ENCODE measurements at regions not wholly inside any gene's neighbourhood (a gene's known extent, or its start where the extent isn't known, plus 50 kb on each side); places are given as distances from the start of the nearest gene placed in this dataset.

DNA sequence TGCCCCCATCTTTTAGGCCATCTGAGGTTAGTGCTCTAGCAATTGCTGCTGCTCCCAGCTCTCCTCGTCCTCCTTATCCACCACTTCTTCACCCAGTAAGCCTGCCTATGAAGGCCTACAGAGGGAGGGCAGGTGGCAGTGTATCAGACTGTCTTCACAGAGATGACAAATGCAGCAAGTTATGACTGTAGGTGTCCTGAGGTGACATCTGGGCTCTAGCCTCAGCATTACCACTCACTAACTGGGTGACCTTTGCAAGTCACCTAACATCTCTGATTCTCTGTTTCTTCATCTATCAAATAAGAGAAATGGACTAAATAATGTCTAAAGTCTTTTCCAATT lies 151.6 kb downstream of the NOC3L start:
- TF ChIP-seq EZH2phosphoT487 (IDR thresholded peaks at IDR 0.05; ENCODE audit: borderline replicate concordance, low read depth, low read length): no peak
- TF ChIP-seq, protein P1, sequence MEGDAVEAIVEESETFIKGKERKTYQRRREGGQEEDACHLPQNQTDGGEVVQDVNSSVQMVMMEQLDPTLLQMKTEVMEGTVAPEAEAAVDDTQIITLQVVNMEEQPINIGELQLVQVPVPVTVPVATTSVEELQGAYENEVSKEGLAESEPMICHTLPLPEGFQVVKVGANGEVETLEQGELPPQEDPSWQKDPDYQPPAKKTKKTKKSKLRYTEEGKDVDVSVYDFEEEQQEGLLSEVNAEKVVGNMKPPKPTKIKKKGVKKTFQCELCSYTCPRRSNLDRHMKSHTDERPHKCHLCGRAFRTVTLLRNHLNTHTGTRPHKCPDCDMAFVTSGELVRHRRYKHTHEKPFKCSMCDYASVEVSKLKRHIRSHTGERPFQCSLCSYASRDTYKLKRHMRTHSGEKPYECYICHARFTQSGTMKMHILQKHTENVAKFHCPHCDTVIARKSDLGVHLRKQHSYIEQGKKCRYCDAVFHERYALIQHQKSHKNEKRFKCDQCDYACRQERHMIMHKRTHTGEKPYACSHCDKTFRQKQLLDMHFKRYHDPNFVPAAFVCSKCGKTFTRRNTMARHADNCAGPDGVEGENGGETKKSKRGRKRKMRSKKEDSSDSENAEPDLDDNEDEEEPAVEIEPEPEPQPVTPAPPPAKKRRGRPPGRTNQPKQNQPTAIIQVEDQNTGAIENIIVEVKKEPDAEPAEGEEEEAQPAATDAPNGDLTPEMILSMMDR (conservative IDR thresholded peaks at IDR 0.05; ENCODE audit: low read length): no peak
